ENCODE measurements at regions not wholly inside any gene's neighbourhood (a gene's known extent, or its start where the extent isn't known, plus 50 kb on each side); places are given as distances from the start of the nearest gene placed in this dataset.

DNA sequence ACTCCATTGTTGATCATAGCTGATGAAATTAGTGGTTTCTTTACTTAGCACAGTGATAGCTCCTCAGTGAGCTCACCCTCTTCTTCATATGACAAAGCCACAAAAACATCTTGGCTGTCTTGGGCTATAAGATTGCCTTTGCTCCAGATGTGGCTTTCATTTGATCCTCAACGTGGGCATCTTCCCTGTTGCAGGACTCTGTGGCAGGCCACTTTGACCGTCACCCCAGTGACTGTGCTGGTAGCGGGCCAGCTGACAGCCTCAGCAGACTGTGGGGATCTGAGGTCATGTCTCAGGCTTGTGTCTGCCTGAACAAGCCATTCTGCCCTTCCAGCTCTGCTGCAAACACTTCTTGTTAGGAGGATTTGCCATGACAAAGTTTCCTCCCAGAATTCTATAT is 422.2 kb downstream of the NR2F1-AS1 start:
- DNase-seq, result no peak

DNA sequence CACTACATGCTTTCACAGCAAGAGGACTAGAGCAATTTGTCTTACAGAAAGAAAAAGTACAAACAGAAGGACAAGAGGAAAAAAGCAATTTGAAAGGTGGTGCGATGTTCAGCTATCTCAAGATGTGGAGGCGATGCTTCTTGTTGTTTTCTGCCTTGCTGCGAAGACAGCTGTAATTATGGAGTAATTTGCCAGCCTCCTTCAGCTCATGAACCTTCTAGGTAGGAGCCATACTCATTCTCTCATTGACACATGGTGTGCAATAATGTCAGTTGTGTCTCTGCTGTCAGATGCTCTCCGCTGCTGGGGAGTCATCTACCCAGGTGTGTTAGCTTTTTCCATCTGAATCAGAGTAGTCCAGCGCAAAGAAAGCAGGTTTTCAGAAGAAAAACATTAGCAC is 424.5 kb downstream of the NR2F1-AS1 start:
- peak; percentile 61 for DNase-seq

DNA sequence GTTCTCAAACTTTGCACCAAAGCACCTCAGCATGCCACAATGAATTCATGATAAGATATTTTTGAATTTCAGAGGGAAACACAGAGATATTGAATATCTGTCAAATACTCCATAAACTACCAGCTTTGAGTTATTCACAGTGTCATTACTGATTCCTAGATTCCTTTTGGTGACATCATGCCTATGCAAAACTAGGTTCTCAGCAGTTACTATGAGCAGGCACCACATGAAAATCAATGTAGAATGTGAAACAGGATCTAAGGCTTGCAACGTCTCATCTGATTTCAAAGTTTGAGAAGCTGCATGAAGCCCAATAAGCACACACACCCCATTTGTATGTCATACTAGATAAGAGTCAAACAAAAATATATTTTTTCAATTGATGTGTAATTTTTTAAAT is 426.5 kb downstream of the NR2F1-AS1 start:
- DNase-seq, result no peak

DNA sequence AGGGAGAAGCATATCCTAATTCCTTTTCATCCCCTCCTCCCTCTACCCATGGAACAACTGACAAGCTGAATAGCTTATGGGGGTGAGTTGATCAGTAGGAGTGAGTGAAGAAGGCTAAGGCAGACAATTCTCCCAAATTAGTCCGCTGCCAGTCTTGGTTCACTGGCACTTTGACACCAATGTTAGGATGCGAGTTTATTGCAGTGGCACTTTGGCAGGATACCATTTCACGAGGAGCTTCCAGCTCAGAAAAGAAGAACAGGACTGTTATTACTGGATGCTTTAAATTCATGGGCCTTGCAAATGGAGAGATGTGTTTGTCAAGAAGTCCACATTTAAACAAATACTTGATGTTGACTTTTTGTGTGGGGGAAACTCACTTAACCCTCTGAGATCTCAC is 427.6 kb downstream of the NR2F1-AS1 start:
- DNase-seq, result no peak

DNA sequence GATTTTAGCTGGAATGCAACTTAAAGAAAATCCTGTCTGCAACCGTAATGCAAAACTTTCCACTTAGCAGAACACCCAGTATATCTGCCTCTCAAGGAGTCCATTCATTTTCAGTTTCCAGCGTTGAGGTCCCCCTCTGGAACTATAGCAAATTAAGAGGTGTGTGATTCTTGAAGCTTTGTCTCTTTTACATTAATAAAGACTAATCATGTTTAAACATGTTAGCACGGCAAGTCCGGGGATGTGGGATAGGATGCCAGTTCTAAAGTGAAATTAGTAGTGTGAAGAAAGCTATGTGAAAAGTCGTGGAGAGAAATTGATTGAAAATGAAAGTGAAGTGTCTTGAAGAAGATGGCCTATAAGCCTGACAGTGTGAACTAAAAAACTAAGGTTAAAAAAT is 429.1 kb downstream of the NR2F1-AS1 start:
- no peak for DNase-seq

DNA sequence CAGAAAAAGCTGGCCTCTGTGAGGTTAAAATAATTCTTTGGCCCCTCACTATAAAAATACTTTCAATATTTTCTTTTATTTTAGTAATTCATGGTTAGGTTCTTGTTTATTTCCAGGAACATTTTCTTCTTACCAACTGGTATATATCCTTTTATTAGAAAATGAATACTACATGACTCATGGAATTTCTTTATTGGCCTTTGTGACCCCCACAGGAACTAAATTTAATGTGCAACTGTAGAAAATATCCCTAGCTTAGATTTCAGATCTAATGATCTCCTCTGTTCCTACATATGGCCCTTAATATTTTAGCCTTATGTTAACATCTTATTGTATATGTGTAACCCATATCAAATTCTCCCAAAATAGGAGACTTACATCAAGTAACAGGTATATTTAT is 429.9 kb downstream of the NR2F1-AS1 start:
- no peak for DNase-seq

- DNase-seq, result no peak
Observed at GRCh38 chr5:93150311-93151012, 430.6 kb downstream of the NR2F1-AS1 start.

DNA sequence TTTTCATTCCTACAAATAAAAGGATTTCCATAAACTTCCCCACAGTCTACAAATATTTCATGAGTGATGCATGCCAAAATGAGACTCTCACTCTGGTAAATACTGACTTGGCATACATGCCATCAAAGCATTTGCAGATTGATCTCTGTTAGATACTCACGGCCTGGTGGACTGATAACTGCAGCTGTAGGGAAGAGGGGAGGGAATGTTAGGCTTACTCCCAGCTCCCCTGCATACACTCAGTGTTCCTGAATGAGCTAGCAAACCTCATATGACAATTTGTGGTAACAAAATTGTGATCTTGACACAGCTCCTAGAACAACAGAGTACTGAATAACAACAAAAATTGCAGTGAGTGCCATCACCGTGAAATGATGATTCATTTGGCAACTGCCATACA is 435.3 kb downstream of the NR2F1-AS1 start:
- DNase-seq, result no peak

GRCh38 chr5:93145019-93145418 is 436.0 kb downstream of the NR2F1-AS1 start:
- no peak for DNase-seq

DNA sequence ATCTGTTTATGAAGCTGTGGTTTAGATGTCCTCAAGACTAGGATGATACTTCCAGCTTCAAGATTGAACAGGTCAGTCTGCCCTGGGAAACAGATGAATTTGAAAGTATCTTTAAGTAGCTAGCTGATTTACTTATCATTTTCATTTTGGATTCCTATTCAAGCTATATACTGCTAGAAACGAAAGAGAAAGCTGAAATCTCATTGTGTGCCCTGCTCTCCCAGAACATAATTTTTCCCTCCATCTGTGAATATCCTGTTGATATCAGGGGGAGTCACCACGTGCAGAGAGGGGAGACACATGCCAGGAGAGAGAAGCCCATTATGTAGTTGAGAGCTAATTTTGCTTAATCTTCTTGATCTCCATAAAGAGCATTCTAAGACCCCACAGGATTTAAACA is 439.1 kb downstream of the NR2F1-AS1 start:
- no peak for DNase-seq

DNA sequence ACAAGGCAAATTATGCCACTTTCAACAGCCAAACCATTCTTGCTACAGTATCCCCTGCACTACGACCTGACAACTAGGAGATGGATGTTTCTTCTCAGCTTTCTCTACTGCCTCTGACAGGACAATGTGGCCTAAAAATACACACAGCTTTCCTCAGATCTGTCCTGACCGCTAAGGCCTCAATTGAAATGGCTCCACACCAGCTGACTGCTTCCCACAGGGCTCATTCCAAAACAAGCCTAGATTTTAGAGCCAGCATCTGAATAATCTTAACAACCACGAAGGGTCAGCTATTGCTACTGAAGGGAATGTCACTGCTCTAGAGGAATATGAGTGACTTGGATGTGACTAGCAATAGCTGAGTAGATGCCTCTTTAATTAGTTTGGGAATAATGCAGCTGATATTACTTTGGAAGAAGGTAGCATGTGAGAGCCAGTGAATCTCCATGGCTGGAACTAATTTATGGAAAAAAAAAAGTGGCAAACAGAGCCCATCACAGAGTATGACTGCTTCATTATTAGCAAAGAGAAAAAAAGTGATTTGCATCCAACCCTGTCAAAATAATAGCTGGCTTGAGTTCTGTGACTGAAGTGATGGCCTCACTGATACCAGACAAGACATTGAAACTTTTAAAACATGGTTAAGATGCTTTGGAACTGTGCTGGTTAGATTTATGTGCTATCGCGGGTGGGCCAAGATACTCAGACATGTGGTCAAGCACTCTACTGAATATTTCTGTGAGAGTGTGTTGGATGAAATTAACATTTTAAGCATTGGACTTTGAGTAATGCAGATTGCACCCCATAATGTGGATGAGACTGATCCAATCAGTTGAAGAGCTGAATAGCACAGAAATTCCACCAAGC is 450.2 kb downstream of the NR2F1-AS1 start:
- no peak for DNase-seq

DNA sequence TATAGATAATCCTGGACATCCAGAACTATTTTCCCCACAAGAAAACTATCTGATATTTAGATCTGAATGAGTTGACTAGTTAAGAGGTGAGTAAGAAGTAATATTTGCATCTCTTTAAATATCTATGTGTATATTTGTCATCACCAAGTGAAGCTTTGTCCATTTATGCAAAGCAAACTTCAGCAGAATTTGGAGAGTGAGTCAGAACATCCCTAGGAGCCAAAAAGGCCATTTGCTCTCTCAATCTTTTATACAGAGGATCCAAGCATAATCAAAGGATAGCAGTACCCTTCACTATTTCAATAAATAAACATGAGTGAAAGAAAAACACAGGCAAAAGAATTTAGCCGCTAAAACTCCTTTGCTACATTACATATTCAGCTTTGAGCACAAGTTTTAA is 454.4 kb downstream of the NR2F1-AS1 start:
- DNase-seq, result no peak

DNA sequence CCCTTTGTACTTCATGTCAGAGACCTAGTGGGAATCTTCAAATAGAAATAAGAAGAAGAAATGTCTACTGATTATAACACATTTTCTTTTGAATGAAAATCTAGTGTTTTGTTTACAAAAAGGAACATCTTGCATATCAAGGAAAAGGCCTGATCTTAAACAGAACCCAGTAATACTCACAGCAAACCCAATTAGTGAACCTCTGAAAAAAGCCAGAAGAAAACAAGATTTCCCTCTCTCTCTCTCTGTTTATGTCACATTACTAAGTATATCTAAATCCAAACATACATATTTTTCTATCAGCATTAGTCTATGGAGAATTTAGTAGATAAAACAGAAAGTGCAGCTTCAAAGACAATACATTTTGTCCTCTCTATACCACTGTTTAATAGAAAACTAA is 457.9 kb downstream of the NR2F1-AS1 start:
- DNase-seq, result no peak

DNA sequence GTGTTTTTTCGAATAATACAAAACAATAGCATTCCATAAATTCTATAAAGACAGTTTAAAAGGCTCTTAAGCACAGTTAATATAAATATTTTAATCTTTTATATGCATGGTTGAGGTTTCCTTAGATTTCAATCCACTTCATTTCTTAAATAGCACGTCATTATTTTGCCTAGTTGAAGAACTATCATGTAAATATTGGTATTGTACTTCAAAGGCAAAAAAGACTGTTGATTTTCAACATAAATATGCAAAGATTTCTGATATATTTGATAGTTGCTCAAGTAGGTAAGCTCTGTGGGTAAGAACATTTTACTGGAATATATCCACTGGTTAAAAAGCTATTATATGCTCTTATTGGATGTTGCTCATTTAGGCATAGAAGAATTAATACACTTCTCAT is 458.6 kb downstream of the NR2F1-AS1 start:
- no peak for DNase-seq

- DNase-seq, result no peak
Observed at GRCh38 chr5:93120771-93121170, 460.2 kb downstream of the NR2F1-AS1 start.

GRCh38 chr5:93120051-93120450 is 461.0 kb downstream of the NR2F1-AS1 start:
- no peak for DNase-seq

DNA sequence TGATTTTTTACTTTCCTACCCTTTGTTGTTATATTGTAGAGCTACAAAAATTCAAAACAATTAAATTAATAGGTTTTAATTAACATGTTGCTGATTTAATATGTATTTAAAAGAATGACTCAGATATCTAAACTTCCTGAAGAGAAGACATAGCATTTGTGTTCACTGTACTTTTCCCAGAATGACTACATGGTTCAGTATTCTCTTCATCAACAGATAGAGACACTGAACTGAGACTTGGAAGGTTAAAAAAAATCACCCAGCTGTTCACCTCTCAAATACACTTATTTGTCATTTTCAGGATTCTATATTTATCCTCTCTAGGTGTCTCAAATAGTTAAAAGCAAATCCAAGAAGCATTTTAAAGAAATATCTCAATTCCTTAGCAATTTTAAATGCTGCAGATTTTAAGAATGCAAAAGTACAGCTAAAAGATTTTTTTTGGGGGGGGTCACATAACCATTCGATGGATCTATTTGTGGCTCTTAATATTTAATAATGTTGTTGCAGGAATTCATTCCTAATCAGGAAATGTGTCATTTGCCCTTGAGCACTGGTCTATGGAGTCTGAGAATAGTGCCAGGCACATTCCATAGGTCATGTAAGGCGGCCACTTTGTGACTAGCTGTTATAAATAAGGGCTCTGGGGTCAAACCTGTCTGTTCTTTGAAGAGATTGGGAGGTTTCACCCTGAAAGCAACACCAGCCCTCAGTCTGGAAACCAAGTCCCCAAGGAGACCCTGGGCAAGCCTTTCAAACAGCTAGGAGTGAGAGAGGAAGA is 463.1 kb downstream of the NR2F1-AS1 start:
- DNase-seq, result no peak

DNA sequence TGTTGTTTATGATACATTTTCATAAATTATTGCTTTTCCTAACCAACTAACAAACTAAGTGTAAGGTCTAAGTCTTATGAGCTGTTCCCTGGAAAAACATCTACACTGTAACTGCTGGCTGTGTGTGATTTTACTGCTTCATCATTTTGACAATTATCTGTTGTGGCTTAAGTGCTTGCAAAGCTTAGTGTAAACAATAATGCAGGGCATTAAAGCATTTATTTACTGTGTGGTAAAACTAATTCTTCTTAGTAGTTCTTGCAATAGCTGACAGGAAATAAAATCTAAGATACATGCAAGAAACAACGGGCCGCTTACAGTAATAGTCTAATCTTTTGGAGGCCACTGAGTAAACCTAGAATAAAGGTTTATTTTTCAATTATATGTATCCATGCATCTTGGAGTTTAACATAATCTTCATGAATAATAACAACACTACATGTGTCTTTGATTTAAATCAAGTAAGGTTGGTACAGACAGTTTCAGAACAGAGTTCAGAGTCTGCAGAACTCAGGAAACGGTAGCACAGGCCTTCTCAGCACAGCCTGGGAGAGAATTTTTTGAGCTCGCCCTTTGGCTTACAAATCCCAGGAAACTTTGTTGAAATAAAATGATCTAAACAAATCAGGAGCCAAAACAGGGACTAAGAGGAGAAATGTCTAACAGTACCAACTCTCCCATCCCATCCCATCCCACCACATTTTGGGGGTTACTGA is 473.1 kb downstream of the NR2F1-AS1 start:
- DNase-seq, result no peak

DNA sequence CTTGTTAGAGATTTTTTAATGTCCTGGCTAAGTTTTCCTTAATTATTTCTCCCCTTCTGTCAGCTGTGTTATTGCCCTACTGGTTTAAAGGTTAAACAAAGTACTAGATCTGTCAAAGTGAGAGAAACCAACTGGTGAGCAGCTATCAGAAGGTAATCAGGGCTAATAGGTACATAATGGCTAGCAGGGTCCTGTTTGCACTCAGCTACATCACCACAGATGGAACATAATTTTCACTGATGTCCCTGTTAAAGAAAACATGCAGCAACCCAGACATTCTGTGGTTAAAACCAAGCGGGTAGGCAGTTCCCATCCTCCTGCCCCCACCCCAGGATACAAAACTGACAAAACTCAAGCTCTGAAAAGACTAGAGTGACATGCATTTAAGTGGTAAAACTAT is 473.9 kb downstream of the NR2F1-AS1 start:
- DNase-seq, result no peak

- no peak for DNase-seq
Observed at GRCh38 chr5:93101661-93102060, 479.4 kb downstream of the NR2F1-AS1 start.

DNA sequence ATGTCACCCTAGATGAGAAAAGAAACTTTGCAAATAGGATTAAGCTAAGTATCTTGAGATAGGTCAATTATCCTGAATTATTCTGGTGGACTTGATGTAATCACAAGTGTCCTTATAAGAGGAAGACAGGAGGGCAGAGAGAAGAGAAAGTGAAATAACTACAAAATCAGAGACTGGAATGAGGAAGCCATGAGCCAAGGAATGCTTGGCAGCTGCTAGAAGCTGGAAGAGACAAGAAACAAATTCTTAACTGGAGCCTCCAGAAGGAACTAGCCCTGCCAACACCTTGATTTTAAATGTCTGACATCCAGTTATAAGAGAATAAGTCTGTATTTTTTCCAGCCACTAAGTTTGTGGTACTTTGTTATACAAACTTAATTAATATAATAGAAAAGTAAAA is 480.0 kb downstream of the NR2F1-AS1 start:
- DNase-seq, result no peak

GRCh38 chr5:93100428-93100827 is 480.6 kb downstream of the NR2F1-AS1 start:
- no peak for DNase-seq

- no peak for DNase-seq
Observed at GRCh38 chr5:93099902-93100347, 481.1 kb downstream of the NR2F1-AS1 start.

All from NCI-H2227 treated with DMSO at 0.1 percent for 48 hours (cell line).